Left ventricle myocardium inferior (tissue), 1 donor: ENCODE measurements at regions not wholly inside any gene's neighbourhood (a gene's known extent, or its start where the extent isn't known, plus 50 kb on each side); places are given as distances from the start of the nearest gene placed in this dataset.

Experiments used
- DNase-seq: peaks from one replicate; pipeline ENCODE4 v3.0.0-alpha.2; 2020
- H3K27ac ChIP-seq: fragments of 200-600 bp; replicated peaks from 2 replicates; pipeline ENCODE4 v1.8.0; 2021
- H3K27me3 ChIP-seq: fragments of 200-600 bp; 2 replicates; pipeline ENCODE4 v1.8.0; 2021; ENCODE audit warnings: low read depth
- H3K36me3 ChIP-seq: fragments of 200-600 bp; 2 replicates; pipeline ENCODE4 v1.8.0; 2021
- H3K4me1 ChIP-seq: fragments of 200-600 bp; 2 replicates; pipeline ENCODE4 v1.8.0; 2021
- H3K4me3 ChIP-seq: fragments of 200-600 bp; 2 replicates; pipeline ENCODE4 v1.8.0; 2021; ENCODE audit warnings: mild to moderate bottlenecking, moderate library complexity
- H3K9me3 ChIP-seq: fragments of 200-600 bp; replicated peaks from 2 replicates; pipeline ENCODE4 v1.8.0; 2021
- CTCF ChIP-seq: fragments of 200-600 bp; IDR thresholded peaks from 2 replicates; pipeline ENCODE4 v1.8.0; 2021; ENCODE audit warnings: antibody characterized with exemption, mild to moderate bottlenecking, borderline replicate concordance
- intact Hi-C: fragments of 100-400 bp; cut with micrococcal nuclease; formaldehyde crosslinking; loops from one replicate; pipeline ENCODE4 v1.11.0; 2022
- donor health status: DM: no; HTN: yes; CAD: no; lungs with severe emphysema.

DNA sequence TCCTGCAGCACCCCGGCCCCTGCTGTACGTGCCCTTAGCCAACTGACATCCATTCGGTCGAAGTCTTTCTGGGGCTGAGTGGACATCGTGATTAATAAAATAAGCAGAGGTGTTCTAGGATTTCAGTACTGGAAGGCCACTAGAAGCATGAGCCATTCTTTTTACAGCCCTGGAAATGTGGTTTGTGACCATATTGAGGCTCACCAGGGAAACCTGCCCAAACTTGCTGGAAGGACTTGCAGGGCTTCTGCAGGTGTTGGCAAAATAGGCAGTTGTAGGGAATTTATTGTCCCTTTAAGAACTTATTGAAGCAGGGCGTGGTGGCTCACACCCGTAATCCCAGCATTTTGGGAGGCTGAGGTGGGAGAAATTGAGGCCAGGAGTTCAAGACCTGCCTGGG lies 80.8 kb downstream of the DOP1B start:
- no peaks in the 10 kb centered on the region for H3K9me3 ChIP-seq
- H3K27me3 ChIP-seq, result no peaks in the 10 kb centered on the region
- TF ChIP-seq CTCF, result no peak
- H3K36me3 ChIP-seq, result peaks cover 38% of the 10 kb centered on the region
- no peak overlapping the region for H3K27ac ChIP-seq
- no peak for DNase-seq
- intact Hi-C loops, result no loop called here
- H3K4me3 ChIP-seq, result no peak overlapping the region
- H3K4me1 ChIP-seq, result peaks cover 32% of the 10 kb centered on the region

DNA sequence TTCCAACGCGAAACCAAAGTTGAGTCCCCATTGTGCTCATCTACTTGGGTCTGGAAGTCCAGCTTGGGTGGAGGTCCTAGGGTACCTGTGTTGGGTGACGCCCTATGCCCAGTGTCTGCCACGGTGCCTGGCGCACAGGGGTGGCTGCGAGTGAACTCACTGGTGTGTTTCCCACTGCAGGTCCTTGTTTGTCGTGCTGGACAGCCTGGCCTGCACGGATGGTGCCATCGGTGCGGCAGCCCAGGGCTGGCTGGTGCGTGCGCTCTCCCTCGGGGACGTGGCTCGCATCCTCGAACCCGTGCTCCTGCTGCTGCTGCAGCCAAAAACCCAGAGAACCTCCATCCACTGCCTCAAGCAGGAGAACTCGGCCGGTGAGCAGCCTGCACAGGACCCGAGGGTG lies 80.4 kb upstream of the MORC3 start:
- TF ChIP-seq CTCF, result no peak
- Histone ChIP-seq H3K36me3 (peaks cover 38% of the 10 kb centered on the region), H3K27me3 (no peaks in the 10 kb centered on the region), H3K4me1 (peaks cover 10% of the 10 kb centered on the region), H3K9me3 (no peaks in the 10 kb centered on the region), H3K27ac (no peak overlapping the region), H3K4me3 (no peak overlapping the region)
- intact Hi-C loops, result no loop called here
- DNase-seq, result no peak

DNA sequence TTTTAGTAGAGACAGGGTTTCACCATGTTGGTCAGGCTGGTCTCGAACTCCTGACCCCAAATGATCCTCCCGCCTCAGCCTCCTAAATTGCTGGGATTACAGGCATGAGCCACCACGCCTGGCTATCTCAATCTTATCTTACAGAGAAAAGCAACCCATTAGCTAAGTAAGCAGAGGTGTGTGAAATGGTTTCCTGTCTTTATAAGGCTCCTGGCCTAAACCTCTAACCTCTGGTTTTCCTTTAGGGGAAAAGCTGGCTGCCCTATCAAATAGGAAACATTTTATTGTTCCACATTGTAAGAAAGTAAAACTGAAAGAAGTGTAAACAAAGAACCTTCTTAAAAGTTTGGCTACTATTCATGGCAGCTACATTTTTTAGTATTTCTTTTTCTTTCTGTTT lies 78.3 kb upstream of the MORC3 start:
- no peaks in the 10 kb centered on the region for H3K4me1 ChIP-seq
- H3K36me3 ChIP-seq, result peaks cover 59% of the 10 kb centered on the region
- intact Hi-C loops, result no loop called here
- no peak for DNase-seq
- no peak overlapping the region for H3K27ac ChIP-seq
- no peak overlapping the region for H3K4me3 ChIP-seq
- H3K9me3 ChIP-seq, result no peaks in the 10 kb centered on the region
- no peak for TF ChIP-seq CTCF
- no peaks in the 10 kb centered on the region for H3K27me3 ChIP-seq

GRCh38 chr21:36245115-36245514 lies 74.9 kb upstream of the MORC3 start:
- intact Hi-C loops, result no loop called here
- H3K27ac ChIP-seq, result no peak overlapping the region
- H3K4me3 ChIP-seq, result no peak overlapping the region
- no peak for DNase-seq
- TF ChIP-seq CTCF, result no peak
- H3K27me3 ChIP-seq, result no peaks in the 10 kb centered on the region
- peaks cover 65% of the 10 kb centered on the region for H3K36me3 ChIP-seq
- H3K4me1 ChIP-seq, result peaks cover 6% of the 10 kb centered on the region
- no peaks in the 10 kb centered on the region for H3K9me3 ChIP-seq

DNA sequence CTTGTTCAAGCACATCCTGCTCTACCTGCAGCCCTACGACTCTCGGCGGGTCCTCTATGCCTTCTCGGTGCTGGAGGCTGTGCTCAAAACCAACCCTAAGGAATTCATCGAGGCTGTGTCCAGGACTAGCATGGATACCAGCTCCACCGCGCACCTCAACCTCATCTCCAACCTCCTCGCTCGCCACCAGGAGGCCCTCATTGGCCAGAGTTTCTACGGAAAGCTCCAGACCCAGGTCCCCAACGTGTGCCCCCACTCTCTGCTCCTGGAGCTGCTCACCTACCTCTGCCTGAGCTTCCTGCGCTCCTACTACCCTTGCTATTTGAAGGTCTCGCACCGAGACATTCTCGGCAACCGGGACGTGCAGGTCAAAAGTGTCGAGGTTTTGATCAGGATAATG lies 74.3 kb upstream of the MORC3 start:
- peaks cover 70% of the 10 kb centered on the region for H3K36me3 ChIP-seq

More for the DNA sequence above, 74.3 kb upstream of the MORC3 start:
- H3K9me3 ChIP-seq, result no peaks in the 10 kb centered on the region
- no peak for TF ChIP-seq CTCF
- H3K27ac ChIP-seq, result no peak overlapping the region
- intact Hi-C loops, result no loop called here
- H3K4me1 ChIP-seq, result peaks cover 6% of the 10 kb centered on the region
- no peak overlapping the region for H3K4me3 ChIP-seq
- no peak for DNase-seq
- H3K27me3 ChIP-seq, result no peaks in the 10 kb centered on the region
